HG03575 (cell line): ENCODE measurements at regions not wholly inside any gene's neighbourhood (a gene's known extent, or its start where the extent isn't known, plus 50 kb on each side); places are given as distances from the start of the nearest gene placed in this dataset.

Experiments
- ATAC-seq: cut with Tn5 transposase; IDR thresholded peaks from one replicate; pipeline ENCODE4 v1.9.1; 2021; ENCODE audit not compliant: unreplicated experiment, insufficient number of reproducible peaks, low FRiP score; ENCODE audit errors: extremely low read depth

- no peak for ATAC-seq
Measured at GRCh38 chr2:220154304-220154703, 526.9 kb downstream of the SLC4A3 start.

GRCh38 chr2:220157312-220157711 is 529.9 kb downstream of the SLC4A3 start:
- no peak for ATAC-seq

GRCh38 chr2:220159738-220160137 is 532.3 kb downstream of the SLC4A3 start:
- no peak for ATAC-seq

- ATAC-seq: no peak
Measured at GRCh38 chr2:220162320-220162719, 534.9 kb downstream of the SLC4A3 start.

- ATAC-seq: no peak
Measured at GRCh38 chr2:220163486-220163885, 536.1 kb downstream of the SLC4A3 start.

- ATAC-seq: no peak
Measured at GRCh38 chr2:220165401-220165800, 538.0 kb downstream of the SLC4A3 start.

GRCh38 chr2:220166616-220167015 is 539.2 kb downstream of the SLC4A3 start:
- no peak for ATAC-seq

- ATAC-seq: no peak
Measured at GRCh38 chr2:220167956-220168355, 540.5 kb downstream of the SLC4A3 start.

GRCh38 chr2:220168891-220169546 is 541.6 kb downstream of the SLC4A3 start:
- no peak for ATAC-seq

GRCh38 chr2:220174826-220175225 is 547.4 kb downstream of the SLC4A3 start:
- no peak for ATAC-seq

GRCh38 chr2:220175967-220176366 is 548.5 kb downstream of the SLC4A3 start:
- no peak for ATAC-seq

- ATAC-seq: no peak
Measured at GRCh38 chr2:220178991-220179695, 551.7 kb downstream of the SLC4A3 start.

- no peak for ATAC-seq
Measured at GRCh38 chr2:220181165-220181564, 553.7 kb downstream of the SLC4A3 start.

GRCh38 chr2:220182790-220183189 is 555.4 kb downstream of the SLC4A3 start:
- no peak for ATAC-seq

- no peak for ATAC-seq
Measured at GRCh38 chr2:220185766-220186305, 558.4 kb downstream of the SLC4A3 start.

- no peak for ATAC-seq
Measured at GRCh38 chr2:220188031-220188430, 560.6 kb downstream of the SLC4A3 start.

- ATAC-seq: no peak
Measured at GRCh38 chr2:220191031-220191430, 563.6 kb downstream of the SLC4A3 start.

- ATAC-seq: no peak
Measured at GRCh38 chr2:220191737-220192136, 564.3 kb downstream of the SLC4A3 start.

GRCh38 chr2:220192994-220193753 is 565.7 kb downstream of the SLC4A3 start:
- no peak for ATAC-seq
